Vagina (tissue), 2 donors: ENCODE measurements at regions not wholly inside any gene's neighbourhood (a gene's known extent, or its start where the extent isn't known, plus 50 kb on each side); places are given as distances from the start of the nearest gene placed in this dataset.
A peak's percentile ranks its signal among the peaks of the same experiment; 100 is the strongest.

Source experiments
- DNase-seq, 2 donors: peaks; one replicate each; pipeline ENCODE4 v3.0.0-alpha.2; 2017; ENCODE audit errors: extremely low spot score in 2 of 2
- H3K27ac ChIP-seq: fragments of 200-600 bp; sonication (generic); one replicate; pipeline ENCODE4 v1.5.1; 2019
- H3K27me3 ChIP-seq: fragments of 200-600 bp; sonication (generic); one replicate; pipeline ENCODE4 v1.5.1; 2019
- H3K36me3 ChIP-seq, 2 donors: fragments of 200-600 bp; sonication (generic); one replicate each; pipeline ENCODE4 v1.5.1; 2017 to 2019
- H3K4me1 ChIP-seq: fragments of 200-600 bp; sonication (generic); one replicate; pipeline ENCODE4 v1.5.1; 2019
- H3K4me3 ChIP-seq, 2 donors: fragments of 200-600 bp; sonication (generic); 1 replicate in 1 of 2; 2 replicates in 1 of 2; pipeline ENCODE4 v1.5.1; 2016 to 2019
- H3K9me3 ChIP-seq: fragments of 200-600 bp; sonication (generic); one replicate; pipeline ENCODE4 v1.5.1; 2019
- POLR2A ChIP-seq, 2 donors: fragments of 450-650 bp; IDR thresholded peaks; one replicate each; pipeline ENCODE4 v1.6.1; 2017; ENCODE audit warnings: antibody characterized with exemption in 2 of 2, mild to moderate bottlenecking in 2 of 2, moderate library complexity in 2 of 2
- POLR2AphosphoS5 ChIP-seq, 2 donors: sonication (generic); formaldehyde crosslinking; IDR thresholded peaks; one replicate each; pipeline ENCODE4 v1.9.0; 2017; ENCODE audit warnings: antibody characterized with exemption in 2 of 2, mild to moderate bottlenecking in 2 of 2, low read depth in 1 of 2; ENCODE audit not compliant: insufficient read depth in 1 of 2
- intact Hi-C: fragments of 100-400 bp; cut with DNase I; formaldehyde crosslinking; loops from one replicate; pipeline ENCODE4 v1.15.1; 2023
- TF ChIP-seq, protein P1 (sequence below), 3 experiments: fragments of 450-650 bp in 2 of 3; fragments of 200-600 bp in 1 of 3; sonication (generic) in 1 of 3; IDR thresholded peaks; one replicate each; pipeline ENCODE4 v1.5.1; 2017 to 2019; ENCODE audit warnings: antibody characterized with exemption in 3 of 3, mild to moderate bottlenecking in 2 of 3, moderate library complexity in 2 of 3

DNA sequence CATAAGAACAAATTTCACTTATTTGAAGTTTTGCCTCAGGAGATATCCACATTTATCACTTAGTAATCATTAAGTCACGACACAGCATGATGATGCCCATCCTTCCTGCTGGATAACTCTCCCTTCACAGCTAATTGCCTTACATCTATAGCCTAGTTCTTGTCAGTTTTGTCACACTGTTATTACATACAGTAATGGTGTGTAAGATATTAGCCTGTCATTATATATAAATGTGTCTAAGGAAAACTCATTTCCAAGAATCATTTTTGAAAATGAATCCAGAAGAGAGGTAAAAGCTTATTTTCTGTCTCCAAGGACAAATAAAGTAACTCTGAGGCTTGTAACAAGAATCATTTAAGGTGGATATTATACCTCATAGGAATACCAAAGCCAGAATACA lies 193.2 kb upstream of the ARID2 start:
- intact Hi-C loops: no loop called here
- no peaks in the 10 kb centered on the region for H3K36me3 ChIP-seq
- DNase-seq: no peak
- TF ChIP-seq, protein P1, sequence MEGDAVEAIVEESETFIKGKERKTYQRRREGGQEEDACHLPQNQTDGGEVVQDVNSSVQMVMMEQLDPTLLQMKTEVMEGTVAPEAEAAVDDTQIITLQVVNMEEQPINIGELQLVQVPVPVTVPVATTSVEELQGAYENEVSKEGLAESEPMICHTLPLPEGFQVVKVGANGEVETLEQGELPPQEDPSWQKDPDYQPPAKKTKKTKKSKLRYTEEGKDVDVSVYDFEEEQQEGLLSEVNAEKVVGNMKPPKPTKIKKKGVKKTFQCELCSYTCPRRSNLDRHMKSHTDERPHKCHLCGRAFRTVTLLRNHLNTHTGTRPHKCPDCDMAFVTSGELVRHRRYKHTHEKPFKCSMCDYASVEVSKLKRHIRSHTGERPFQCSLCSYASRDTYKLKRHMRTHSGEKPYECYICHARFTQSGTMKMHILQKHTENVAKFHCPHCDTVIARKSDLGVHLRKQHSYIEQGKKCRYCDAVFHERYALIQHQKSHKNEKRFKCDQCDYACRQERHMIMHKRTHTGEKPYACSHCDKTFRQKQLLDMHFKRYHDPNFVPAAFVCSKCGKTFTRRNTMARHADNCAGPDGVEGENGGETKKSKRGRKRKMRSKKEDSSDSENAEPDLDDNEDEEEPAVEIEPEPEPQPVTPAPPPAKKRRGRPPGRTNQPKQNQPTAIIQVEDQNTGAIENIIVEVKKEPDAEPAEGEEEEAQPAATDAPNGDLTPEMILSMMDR (IDR thresholded peaks at IDR 0.05): no peak
- no peak for TF ChIP-seq POLR2A (IDR thresholded peaks at IDR 0.05)
- no peak for TF ChIP-seq POLR2AphosphoS5 (IDR thresholded peaks at IDR 0.05; ENCODE audit: insufficient read depth in 1 of 2, low read depth in 1 of 2)
- H3K4me3 ChIP-seq: no peak overlapping the region
- no peak overlapping the region for H3K27ac ChIP-seq
- no peaks in the 10 kb centered on the region for H3K27me3 ChIP-seq
- H3K4me1 ChIP-seq: no peaks in the 10 kb centered on the region
- no peaks in the 10 kb centered on the region for H3K9me3 ChIP-seq

DNA sequence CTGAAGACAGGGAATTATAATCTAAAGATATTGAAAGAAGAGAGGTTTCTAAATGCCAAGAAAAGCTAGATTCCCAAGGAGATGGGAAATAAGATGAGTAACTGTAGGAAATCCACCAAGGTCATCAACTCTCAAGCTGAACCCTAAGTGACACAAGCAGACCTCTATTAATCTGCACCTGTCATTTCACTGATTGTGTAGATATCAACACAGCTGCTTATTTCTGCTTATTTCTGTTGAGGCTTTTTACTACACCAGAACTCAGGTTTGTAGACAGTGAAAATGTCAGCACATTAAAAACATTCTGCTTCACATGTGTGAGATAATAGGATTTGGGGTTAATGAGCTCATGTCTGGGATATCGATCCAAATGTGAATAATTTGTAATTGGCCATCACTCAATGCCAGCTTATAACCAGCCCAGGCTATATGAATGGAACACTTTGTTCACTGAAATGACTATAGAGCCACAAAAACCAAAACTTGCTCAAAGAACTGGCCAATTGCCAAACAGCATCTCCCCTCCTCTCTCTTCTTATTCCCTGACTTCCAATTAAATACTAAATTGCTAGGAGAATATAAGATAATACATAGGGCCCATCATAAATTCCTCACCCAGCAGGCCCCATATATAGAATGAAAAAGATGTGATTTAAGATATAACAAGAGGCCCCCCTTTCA lies 188.7 kb upstream of the ARID2 start:
- Histone ChIP-seq H3K36me3 (no peaks in the 10 kb centered on the region), H3K27ac (no peak overlapping the region), H3K4me3 (no peak overlapping the region), H3K27me3 (no peaks in the 10 kb centered on the region), H3K9me3 (no peaks in the 10 kb centered on the region), H3K4me1 (no peaks in the 10 kb centered on the region)
- TF ChIP-seq POLR2AphosphoS5 (IDR thresholded peaks at IDR 0.05; ENCODE audit: insufficient read depth in 1 of 2, low read depth in 1 of 2): no peak
- no peak for TF ChIP-seq POLR2A (IDR thresholded peaks at IDR 0.05)
- TF ChIP-seq, protein P1 (IDR thresholded peaks at IDR 0.05): no peak
- no peak for DNase-seq
- intact Hi-C loops: no loop called here

DNA sequence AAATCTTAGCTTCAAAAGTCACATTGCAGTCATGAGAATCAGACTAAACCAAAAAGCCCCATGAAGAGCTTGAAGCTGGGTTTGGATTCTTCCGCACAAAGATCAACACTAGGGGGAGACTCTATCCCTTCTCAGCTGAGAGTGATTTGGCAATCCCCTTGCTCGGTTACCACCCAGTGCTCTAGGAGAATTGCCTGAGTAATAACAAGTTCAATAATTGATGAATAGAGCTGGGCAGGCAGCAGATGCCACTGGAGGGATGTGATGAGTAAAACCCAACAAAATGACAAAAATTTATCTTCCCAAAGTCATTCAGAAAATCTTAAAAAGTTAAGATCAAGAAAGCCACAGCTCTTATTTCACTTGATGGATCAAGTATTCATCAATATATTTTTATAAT lies 185.6 kb upstream of the ARID2 start:
- no peak for DNase-seq
- intact Hi-C loops: no loop called here
- TF ChIP-seq POLR2A (IDR thresholded peaks at IDR 0.05) (no peak), POLR2AphosphoS5 (IDR thresholded peaks at IDR 0.05; ENCODE audit: insufficient read depth in 1 of 2, low read depth in 1 of 2) (peak in 1 of 2 donors; percentile 44)
- TF ChIP-seq, protein P1 (IDR thresholded peaks at IDR 0.05): peak; percentile 48 to 67 (median 54)

DNA sequence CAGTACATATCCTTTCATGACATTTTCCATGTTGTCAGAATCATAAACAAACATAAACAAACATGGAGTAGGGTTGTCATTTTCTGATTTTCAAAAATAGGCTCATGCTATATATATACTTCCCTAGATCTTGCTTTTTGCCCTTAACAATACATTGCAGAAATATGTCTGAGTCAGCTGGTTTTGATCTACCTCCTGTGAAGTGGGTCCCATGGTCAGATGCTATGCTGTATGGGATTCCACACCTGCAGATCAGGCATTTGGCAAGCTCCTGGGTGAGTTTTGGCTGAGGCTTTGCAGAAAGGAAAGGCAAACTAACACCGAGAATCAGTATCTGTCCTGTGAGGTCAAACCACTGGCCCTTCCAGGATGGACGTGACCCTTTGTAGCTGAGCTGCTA lies 183.0 kb upstream of the ARID2 start:
- no peak for DNase-seq
- H3K4me1 ChIP-seq: no peaks in the 10 kb centered on the region
- H3K36me3 ChIP-seq: no peaks in the 10 kb centered on the region
- H3K27ac ChIP-seq: no peak overlapping the region
- H3K4me3 ChIP-seq: no peak overlapping the region
- intact Hi-C loops: no loop called here
- H3K27me3 ChIP-seq: no peaks in the 10 kb centered on the region
- TF ChIP-seq POLR2AphosphoS5 (IDR thresholded peaks at IDR 0.05; ENCODE audit: insufficient read depth in 1 of 2, low read depth in 1 of 2) (no peak), POLR2A (IDR thresholded peaks at IDR 0.05) (no peak)
- TF ChIP-seq, protein P1 (IDR thresholded peaks at IDR 0.05): no peak
- H3K9me3 ChIP-seq: no peaks in the 10 kb centered on the region

More for the DNA sequence above, 185.6 kb upstream of the ARID2 start:
- no peak overlapping the region for H3K4me3 ChIP-seq
- no peak overlapping the region for H3K27ac ChIP-seq
- no peaks in the 10 kb centered on the region for H3K9me3 ChIP-seq
- no peaks in the 10 kb centered on the region for H3K36me3 ChIP-seq
- H3K27me3 ChIP-seq: no peaks in the 10 kb centered on the region
- H3K4me1 ChIP-seq: no peaks in the 10 kb centered on the region

DNA sequence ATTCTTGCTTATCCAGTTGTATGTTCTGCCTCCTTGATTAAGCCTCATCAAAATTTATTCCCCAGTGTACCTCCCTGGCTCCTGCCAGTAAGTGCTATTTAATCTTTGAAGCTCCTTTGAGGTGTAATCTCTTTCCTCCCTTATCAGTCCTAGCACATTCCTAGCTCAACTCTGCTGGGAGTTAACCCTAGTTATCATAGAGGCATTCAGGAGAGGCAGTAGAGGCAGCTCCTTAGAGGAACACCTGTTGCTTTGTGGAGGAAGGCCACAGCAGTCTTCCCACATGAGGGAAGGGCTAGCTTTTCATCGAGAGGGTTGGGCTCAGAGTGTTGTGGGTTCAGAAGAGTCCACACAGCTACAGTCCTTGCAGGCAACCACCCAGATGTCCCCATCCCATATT lies 182.4 kb upstream of the ARID2 start:
- no peak for DNase-seq
- Histone ChIP-seq H3K4me3 (no peak overlapping the region), H3K27ac (no peak overlapping the region), H3K4me1 (no peaks in the 10 kb centered on the region), H3K36me3 (no peaks in the 10 kb centered on the region), H3K9me3 (no peaks in the 10 kb centered on the region), H3K27me3 (no peaks in the 10 kb centered on the region)
- intact Hi-C loops: no loop called here
- TF ChIP-seq, protein P1 (IDR thresholded peaks at IDR 0.05): no peak
- TF ChIP-seq POLR2AphosphoS5 (IDR thresholded peaks at IDR 0.05; ENCODE audit: insufficient read depth in 1 of 2, low read depth in 1 of 2): no peak
- no peak for TF ChIP-seq POLR2A (IDR thresholded peaks at IDR 0.05)
